GM23338 (cell line): ENCODE measurements at regions not wholly inside any gene's neighbourhood (a gene's known extent, or its start where the extent isn't known, plus 50 kb on each side); places are given as distances from the start of the nearest gene placed in this dataset.

ENCODE experiments used
- ATAC-seq: fragments of 200-7000 bp; cut with Tn5 transposase; 3 replicates; pipeline ENCODE4 v1.9.1; 2020
- DNase-seq: peaks from one replicate; pipeline ENCODE4 v3.0.0-alpha.2; 2015; ENCODE audit warnings: low spot score
- H2AFZ ChIP-seq: fragments of 200-600 bp; sonication (generic); 2 replicates; pipeline ENCODE4 v1.8.0; 2016; ENCODE audit warnings: antibody characterized with exemption, mild to moderate bottlenecking, moderate library complexity
- H3F3A ChIP-seq: fragments of 200-600 bp; sonication (generic); replicated peaks from 2 replicates; pipeline ENCODE4 v1.8.0; 2017; ENCODE audit warnings: antibody characterized with exemption, mixed run types, low read depth
- H3K27ac ChIP-seq: fragments of 200-600 bp; sonication (generic); 2 replicates; pipeline ENCODE4 v1.6.1; 2016; ENCODE audit warnings: low read depth
- H3K27me3 ChIP-seq: fragments of 200-600 bp; sonication (generic); 2 replicates; pipeline ENCODE4 v1.8.0; 2016; ENCODE audit warnings: mild to moderate bottlenecking, mixed run types, moderate library complexity; ENCODE audit not compliant: insufficient read depth
- H3K36me3 ChIP-seq: fragments of 200-600 bp; sonication (generic); 2 replicates; pipeline ENCODE4 v1.8.0; 2016; ENCODE audit warnings: mild to moderate bottlenecking; ENCODE audit not compliant: insufficient read depth
- H3K4me1 ChIP-seq: fragments of 200-600 bp; sonication (generic); 2 replicates; pipeline ENCODE4 v1.8.0; 2016; ENCODE audit warnings: mild to moderate bottlenecking, moderate library complexity; ENCODE audit not compliant: insufficient read depth
- H3K4me2 ChIP-seq: fragments of 200-600 bp; sonication (generic); 2 replicates; pipeline ENCODE4 v1.7.1; 2017; ENCODE audit warnings: mixed run types
- H3K4me3 ChIP-seq: fragments of 200-600 bp; sonication (generic); 2 replicates; pipeline ENCODE4 v1.6.1; 2016; ENCODE audit warnings: mixed run types
- H3K79me2 ChIP-seq: fragments of 200-600 bp; sonication (generic); replicated peaks from 2 replicates; pipeline ENCODE4 v1.8.0; 2017; ENCODE audit warnings: mild to moderate bottlenecking; ENCODE audit not compliant: insufficient read depth
- H3K9me2 ChIP-seq: fragments of 200-600 bp; sonication (generic); 2 replicates; pipeline ENCODE4 v1.8.0; 2017; ENCODE audit not compliant: insufficient read depth
- H4K20me1 ChIP-seq: fragments of 200-600 bp; sonication (generic); replicated peaks from 2 replicates; pipeline ENCODE4 v1.8.0; 2017; ENCODE audit warnings: mild to moderate bottlenecking; ENCODE audit not compliant: insufficient read depth
- H3K27ac Mint-ChIP-seq: 2 replicates; pipeline ENCODE4 v1.8.0; 2020; ENCODE audit warnings: inconsistent platforms, mild to moderate bottlenecking, moderate library complexity, mixed read lengths
- H3K27me3 Mint-ChIP-seq: 3 replicates; pipeline ENCODE4 v1.8.0; 2022; ENCODE audit warnings: low read depth, mild to moderate bottlenecking, moderate library complexity, mixed read lengths, inconsistent platforms; ENCODE audit not compliant: insufficient read depth, poor library complexity
- H3K36me3 Mint-ChIP-seq: 3 replicates; pipeline ENCODE4 v1.8.0; 2021; ENCODE audit warnings: low read depth, mild to moderate bottlenecking, inconsistent platforms, moderate library complexity, mixed read lengths
- H3K4me1 Mint-ChIP-seq: 3 replicates; pipeline ENCODE4 v1.8.0; 2020; ENCODE audit warnings: mild to moderate bottlenecking, inconsistent platforms, mixed read lengths
- H3K4me3 Mint-ChIP-seq: 3 replicates; pipeline ENCODE4 v1.8.0; 2021; ENCODE audit warnings: moderate library complexity, mild to moderate bottlenecking, inconsistent platforms, mixed read lengths
- H3K9me3 Mint-ChIP-seq: 3 replicates; pipeline ENCODE4 v1.8.0; 2020; ENCODE audit warnings: moderate library complexity, mild to moderate bottlenecking, inconsistent platforms, mixed read lengths
- CREB1 ChIP-seq: fragments of 250-450 bp; sonication (Bioruptor Pico); IDR thresholded peaks from 2 replicates; pipeline ENCODE4 v1.5.0; 2020; ENCODE audit warnings: low read depth, mild to moderate bottlenecking, moderate library complexity
- ETS1 ChIP-seq: IDR thresholded peaks from 2 replicates; pipeline ENCODE4 v1.6.1; 2016; ENCODE audit warnings: antibody characterized with exemption
- EZH2 ChIP-seq: fragments of 200-600 bp; sonication (generic); IDR thresholded peaks from one replicate; pipeline ENCODE4 v1.8.0; 2017; ENCODE audit warnings: antibody characterized with exemption, mild to moderate bottlenecking, low read depth; ENCODE audit not compliant: unreplicated experiment
- EZH2phosphoT487 ChIP-seq: fragments of 200-600 bp; sonication (generic); IDR thresholded peaks from one replicate; pipeline ENCODE4 v1.8.1; 2018; ENCODE audit warnings: antibody characterized with exemption; ENCODE audit not compliant: unreplicated experiment
- JUNB ChIP-seq: IDR thresholded peaks from one replicate; pipeline ENCODE4 v1.6.1; 2016; ENCODE audit warnings: antibody characterized with exemption; ENCODE audit not compliant: unreplicated experiment
- NANOG ChIP-seq: IDR thresholded peaks from 2 replicates; pipeline ENCODE4 v1.6.1; 2016; ENCODE audit warnings: antibody characterized with exemption, borderline replicate concordance
- POLR2AphosphoS5 ChIP-seq: IDR thresholded peaks from 2 replicates; pipeline ENCODE4 v1.6.1; 2016; ENCODE audit warnings: antibody characterized with exemption, low read depth
- ZNF331 ChIP-seq: fragments of 250-450 bp; sonication (Bioruptor Pico); IDR thresholded peaks from 2 replicates; pipeline ENCODE4 v1.5.0; 2020; ENCODE audit warnings: low read depth, mild to moderate bottlenecking, moderate library complexity
- TF ChIP-seq, protein P1 (sequence below): IDR thresholded peaks from one replicate; pipeline ENCODE4 v1.6.1; 2018; ENCODE audit warnings: antibody characterized with exemption; ENCODE audit not compliant: unreplicated experiment

DNA sequence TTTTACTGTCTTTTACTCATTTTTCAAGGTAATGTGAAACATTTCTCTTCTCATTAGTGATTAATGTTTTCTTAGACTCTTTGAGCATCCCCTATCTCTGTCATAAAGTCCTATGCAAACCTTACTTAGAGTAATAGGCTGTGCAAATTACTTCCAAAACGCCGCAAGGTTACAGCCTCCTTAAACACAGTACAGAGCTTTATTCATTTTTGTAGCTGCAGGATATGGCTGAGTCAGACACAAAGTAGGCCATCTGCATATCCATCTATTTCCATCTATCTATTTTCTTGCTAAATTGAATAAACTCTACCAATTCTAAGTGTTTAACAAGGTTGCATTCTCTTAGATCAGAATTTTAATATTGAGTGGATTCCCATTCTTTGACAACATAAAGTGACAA, 335.6 kb upstream of the SLC16A7 start:
- no peaks in the 10 kb centered on the region for H3K27me3 Mint-ChIP-seq

GRCh38 chr12:59252731-59253130, 332.4 kb upstream of the LRIG3 start:
- no peaks in the 10 kb centered on the region for H3K79me2 ChIP-seq
- H3K9me3 Mint-ChIP-seq = peaks cover 35% of the 10 kb centered on the region
- H3K4me3 Mint-ChIP-seq = no peak overlapping the region
- peaks cover 12% of the 10 kb centered on the region for H3K36me3 ChIP-seq
- H3K4me3 ChIP-seq = no peak overlapping the region
- H3K27me3 Mint-ChIP-seq = peaks cover 2% of the 10 kb centered on the region
- no peak overlapping the region for H3K27ac Mint-ChIP-seq
- no peak for DNase-seq
- H3K9me2 ChIP-seq = peaks cover 10% of the 10 kb centered on the region; the same call in 1 of the 2 replicates
- peaks cover 15% of the 10 kb centered on the region for H3K4me1 ChIP-seq
- no peak overlapping the region for H3K4me2 ChIP-seq
- peaks cover 6% of the 10 kb centered on the region; the same call in 2 of the 3 replicates for H3K4me1 Mint-ChIP-seq
- ATAC-seq = no peak
- H2AFZ ChIP-seq = no peak overlapping the region
- no peaks in the 10 kb centered on the region for H3K27me3 ChIP-seq
- no peak overlapping the region for H3K27ac ChIP-seq
- no peaks in the 10 kb centered on the region for H4K20me1 ChIP-seq
- H3K36me3 Mint-ChIP-seq = peaks cover 25% of the 10 kb centered on the region
- no peaks in the 10 kb centered on the region for H3F3A ChIP-seq
- TF ChIP-seq JUNB (no peak), ZNF331 (no peak), EZH2phosphoT487 (no peak), CREB1 (no peak), ETS1 (no peak), NANOG (no peak)
- TF ChIP-seq, protein P1, sequence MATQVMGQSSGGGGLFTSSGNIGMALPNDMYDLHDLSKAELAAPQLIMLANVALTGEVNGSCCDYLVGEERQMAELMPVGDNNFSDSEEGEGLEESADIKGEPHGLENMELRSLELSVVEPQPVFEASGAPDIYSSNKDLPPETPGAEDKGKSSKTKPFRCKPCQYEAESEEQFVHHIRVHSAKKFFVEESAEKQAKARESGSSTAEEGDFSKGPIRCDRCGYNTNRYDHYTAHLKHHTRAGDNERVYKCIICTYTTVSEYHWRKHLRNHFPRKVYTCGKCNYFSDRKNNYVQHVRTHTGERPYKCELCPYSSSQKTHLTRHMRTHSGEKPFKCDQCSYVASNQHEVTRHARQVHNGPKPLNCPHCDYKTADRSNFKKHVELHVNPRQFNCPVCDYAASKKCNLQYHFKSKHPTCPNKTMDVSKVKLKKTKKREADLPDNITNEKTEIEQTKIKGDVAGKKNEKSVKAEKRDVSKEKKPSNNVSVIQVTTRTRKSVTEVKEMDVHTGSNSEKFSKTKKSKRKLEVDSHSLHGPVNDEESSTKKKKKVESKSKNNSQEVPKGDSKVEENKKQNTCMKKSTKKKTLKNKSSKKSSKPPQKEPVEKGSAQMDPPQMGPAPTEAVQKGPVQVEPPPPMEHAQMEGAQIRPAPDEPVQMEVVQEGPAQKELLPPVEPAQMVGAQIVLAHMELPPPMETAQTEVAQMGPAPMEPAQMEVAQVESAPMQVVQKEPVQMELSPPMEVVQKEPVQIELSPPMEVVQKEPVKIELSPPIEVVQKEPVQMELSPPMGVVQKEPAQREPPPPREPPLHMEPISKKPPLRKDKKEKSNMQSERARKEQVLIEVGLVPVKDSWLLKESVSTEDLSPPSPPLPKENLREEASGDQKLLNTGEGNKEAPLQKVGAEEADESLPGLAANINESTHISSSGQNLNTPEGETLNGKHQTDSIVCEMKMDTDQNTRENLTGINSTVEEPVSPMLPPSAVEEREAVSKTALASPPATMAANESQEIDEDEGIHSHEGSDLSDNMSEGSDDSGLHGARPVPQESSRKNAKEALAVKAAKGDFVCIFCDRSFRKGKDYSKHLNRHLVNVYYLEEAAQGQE = no peak

More for the DNA sequence above, 335.6 kb upstream of the SLC16A7 start:
- no peak for DNase-seq
- H3K36me3 Mint-ChIP-seq = no peaks in the 10 kb centered on the region
- no peaks in the 10 kb centered on the region for H4K20me1 ChIP-seq
- TF ChIP-seq POLR2AphosphoS5 (no peak), ETS1 (no peak), CREB1 (no peak), NANOG (no peak), ZNF331 (no peak), EZH2 (no peak)
- TF ChIP-seq, protein P1 = no peak
- no peaks in the 10 kb centered on the region for H3K4me1 ChIP-seq
- 0 out of 2 replicates have a peak, but pooled peaks cover 3% of the 10 kb centered on the region for H3K9me2 ChIP-seq
- ATAC-seq = no peak
- no peak overlapping the region for H3K4me3 ChIP-seq
- H3K4me3 Mint-ChIP-seq = no peak overlapping the region
- H3K36me3 ChIP-seq = no peaks in the 10 kb centered on the region
- no peaks in the 10 kb centered on the region for H3K27me3 ChIP-seq
- H3K27ac ChIP-seq = no peak overlapping the region
- H3F3A ChIP-seq = no peaks in the 10 kb centered on the region
- peaks cover 7% of the 10 kb centered on the region; the same call in 2 of the 3 replicates for H3K9me3 Mint-ChIP-seq
- no peak overlapping the region for H3K4me2 ChIP-seq
- no peaks in the 10 kb centered on the region for H3K79me2 ChIP-seq
- no peak overlapping the region for H2AFZ ChIP-seq
- H3K4me1 Mint-ChIP-seq = no peaks in the 10 kb centered on the region
- no peak overlapping the region for H3K27ac Mint-ChIP-seq
